ENCODE measurements at regions not wholly inside any gene's neighbourhood (a gene's known extent, or its start where the extent isn't known, plus 50 kb on each side); places are given as distances from the start of the nearest gene placed in this dataset.

DNA sequence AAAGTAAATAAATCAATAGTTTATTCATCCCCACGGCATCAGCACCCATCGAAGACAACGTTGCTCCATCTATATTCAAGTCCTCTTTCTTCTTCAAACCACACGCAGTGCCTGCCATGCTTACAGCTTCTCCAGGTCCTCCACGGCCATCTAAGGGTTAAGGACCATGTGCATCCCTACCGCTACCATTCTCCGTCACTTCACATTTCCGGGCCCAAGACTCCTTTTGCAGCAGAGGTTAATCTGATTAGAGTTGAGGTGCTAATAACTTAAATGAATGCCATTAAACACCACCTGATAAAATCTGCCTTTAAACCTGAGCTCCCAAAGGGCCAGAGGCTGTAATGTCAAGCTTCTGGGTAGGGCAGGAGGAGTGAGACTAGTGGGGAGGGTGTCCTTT is 79.7 kb upstream of the CCND2 start:
- TF ChIP-seq CTCF (IDR thresholded peaks at IDR 0.05; ENCODE audit: low read depth, low read length, poor library complexity, severe bottlenecking) (no peak), EZH2phosphoT487 (IDR thresholded peaks at IDR 0.05; ENCODE audit: borderline replicate concordance, low read length) (no peak)

All from DOHH2 (cell line).